Motor neuron (in vitro differentiated cells): ENCODE measurements at regions not wholly inside any gene's neighbourhood (a gene's known extent, or its start where the extent isn't known, plus 50 kb on each side); places are given as distances from the start of the nearest gene placed in this dataset.
A peak's percentile ranks its signal among the peaks of the same experiment; 100 is the strongest.

ENCODE experiments used
- ATAC-seq, 8 experiments: fragments of 200-7000 bp; cut with Tn5 transposase; replicated peaks in 6 of 8; 2 replicates each; pipeline ENCODE4 v1.8.0; 2021; ENCODE audit warnings: mild to moderate bottlenecking in 8 of 8, moderate library complexity in 8 of 8
- H3K27ac ChIP-seq, 2 donors: fragments of 250-450 bp; sonication (Bioruptor Pico); 2 replicates each; pipeline ENCODE4 v1.9.0; 2021; ENCODE audit warnings: antibody characterized with exemption in 2 of 2, mild to moderate bottlenecking in 2 of 2, moderate library complexity in 1 of 2
- H3K4me1 ChIP-seq, 2 donors: fragments of 250-450 bp; sonication (Bioruptor Pico); replicated peaks in 1 of 2; 2 replicates each; pipeline ENCODE4 v1.6.1; 2021; ENCODE audit warnings: antibody characterized with exemption in 2 of 2, mild to moderate bottlenecking in 2 of 2, moderate library complexity in 1 of 2
- H3K4me3 ChIP-seq, 5 donors: fragments of 250-450 bp; sonication (Bioruptor Pico); 2 replicates each; pipeline ENCODE4 v1.9.0; 2021; ENCODE audit warnings: antibody characterized with exemption in 5 of 5, mild to moderate bottlenecking in 5 of 5, moderate library complexity in 4 of 5
- WGBS, 10 experiments: fragments of 450-650 bp; shearing (Covaris generic); methylation state at CpG; one replicate each; pipeline ENCODE4 v1.0.0; 2022; 5-methylcytosine and 5-hydroxymethylcytosine counted together
- in situ Hi-C, 9 experiments: fragments of 400-800 bp; cut with MboI; loops; one replicate each; pipeline ENCODE4 v1.15.0; 2021; ENCODE audit warnings: low sequenced_read_pairs in 9 of 9, low pct_unique_long_range_greater_than_20kb in 2 of 9; ENCODE audit not compliant: unreplicated experiment in 9 of 9

GRCh38 chr5:167579693-167580055 is 711.8 kb upstream of the WWC1 start:
- Histone ChIP-seq H3K4me3 (no peak overlapping the region), H3K4me1 (peaks cover 25 to 41% of the 10 kb centered on the region in 2 donors), H3K27ac (no peak overlapping the region)
- 0 to 98% (median 72%) methylated on average over 1 to 5 of the region's 5 CpGs; no CpG with 5 or more reads in 2 of the 10 experiments for WGBS, 10 experiments
- in situ Hi-C loops, result loop anchor here in 3 of 9 experiments (25.0 kb wide), 2 partner anchors 458 to 633 kb away; no protein-coding TSS in a partner anchor
- peak in 4 of 8 experiments; percentile 35 to 62 (median 50) for ATAC-seq

- Histone ChIP-seq H3K4me1 (peaks cover 25 to 41% of the 10 kb centered on the region in 2 donors), H3K4me3 (no peak overlapping the region), H3K27ac (no peak overlapping the region)
- in situ Hi-C loops, result loop anchor here in 3 of 9 experiments (25.0 kb wide), 2 partner anchors 457 to 632 kb away; no protein-coding TSS in a partner anchor
- WGBS, 10 experiments, result 33 to 100% (median 93%) methylated on average over 1 to 13 of the region's 13 CpGs
- no peak for ATAC-seq
Measured at GRCh38 chr5:167580608-167581007, 710.8 kb upstream of the WWC1 start.

DNA sequence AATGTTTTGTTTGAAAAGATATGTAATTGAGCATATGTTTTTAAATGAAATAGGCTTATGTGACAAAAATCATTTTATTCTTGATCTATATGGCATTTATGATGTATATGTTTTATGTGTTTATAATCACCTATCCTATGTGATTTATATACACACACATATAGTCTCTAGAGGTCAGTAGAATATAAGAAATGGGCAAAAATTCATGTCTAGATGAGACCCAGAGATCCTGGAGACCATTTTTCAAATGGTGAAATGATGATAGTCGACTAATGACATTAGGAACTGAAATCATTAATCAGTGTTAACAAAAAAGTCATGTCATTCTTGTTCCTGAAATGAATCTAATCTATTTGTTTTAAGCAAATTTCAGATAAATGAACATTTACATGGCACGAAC is 709.2 kb upstream of the WWC1 start:
- WGBS, 10 experiments, result 4 to 88% (median 69%) methylated on average over 1 to 2 of the region's 2 CpGs
- ATAC-seq, result peak in 7 of 8 experiments; percentile 22 to 63 (median 37)
- in situ Hi-C loops, result loop anchor here in 3 of 9 experiments (25.0 kb wide), 2 partner anchors 455 to 630 kb away; no protein-coding TSS in a partner anchor
- H3K4me3 ChIP-seq, result no peak overlapping the region
- H3K27ac ChIP-seq, result no peak overlapping the region
- H3K4me1 ChIP-seq, result peaks cover 23 to 44% of the 10 kb centered on the region in 2 donors

DNA sequence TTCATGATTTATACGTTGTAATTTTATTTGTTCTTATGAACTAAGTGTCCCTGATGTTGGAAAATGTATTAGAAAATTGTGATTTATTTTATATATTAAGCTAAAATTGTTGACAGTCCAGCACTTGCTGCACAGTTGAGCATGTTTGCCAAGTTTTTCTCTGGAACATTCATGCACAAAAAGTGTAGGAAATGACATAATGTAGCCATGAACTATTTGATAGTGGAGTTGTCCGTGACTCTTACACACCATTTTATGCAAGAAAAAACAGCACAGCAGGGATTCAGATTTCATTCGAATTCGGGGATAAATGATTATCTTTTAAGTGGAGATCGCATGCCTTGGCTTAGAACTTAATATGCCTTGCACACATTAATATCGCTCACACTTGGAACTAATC is 708.6 kb upstream of the WWC1 start:
- in situ Hi-C loops, result loop anchor here in 3 of 9 experiments (25.0 kb wide), 2 partner anchors 454 to 629 kb away; no protein-coding TSS in a partner anchor
- no peak for ATAC-seq
- Histone ChIP-seq H3K27ac (no peak overlapping the region), H3K4me1 (peaks cover 22 to 44% of the 10 kb centered on the region in 2 donors), H3K4me3 (no peak overlapping the region)
- WGBS, 10 experiments, result 3 to 94% (median 75%) methylated on average over 2 to 6 of the region's 6 CpGs; no CpG with 5 or more reads in 1 of the 10 experiments

GRCh38 chr5:167585184-167585583 is 706.3 kb upstream of the WWC1 start:
- H3K4me3 ChIP-seq, result no peak overlapping the region
- H3K4me1 ChIP-seq, result peaks cover 14 to 28% of the 10 kb centered on the region in 2 donors
- no peak overlapping the region for H3K27ac ChIP-seq
- no peak for ATAC-seq
- WGBS, 10 experiments, result 55 to 100% (median 93%) methylated on average over 1 to 2 of the region's 2 CpGs; no CpG with 5 or more reads in 2 of the 10 experiments
- in situ Hi-C loops, result loop anchor here in 3 of 9 experiments (25.0 kb wide), 2 partner anchors 452 to 627 kb away; no protein-coding TSS in a partner anchor

DNA sequence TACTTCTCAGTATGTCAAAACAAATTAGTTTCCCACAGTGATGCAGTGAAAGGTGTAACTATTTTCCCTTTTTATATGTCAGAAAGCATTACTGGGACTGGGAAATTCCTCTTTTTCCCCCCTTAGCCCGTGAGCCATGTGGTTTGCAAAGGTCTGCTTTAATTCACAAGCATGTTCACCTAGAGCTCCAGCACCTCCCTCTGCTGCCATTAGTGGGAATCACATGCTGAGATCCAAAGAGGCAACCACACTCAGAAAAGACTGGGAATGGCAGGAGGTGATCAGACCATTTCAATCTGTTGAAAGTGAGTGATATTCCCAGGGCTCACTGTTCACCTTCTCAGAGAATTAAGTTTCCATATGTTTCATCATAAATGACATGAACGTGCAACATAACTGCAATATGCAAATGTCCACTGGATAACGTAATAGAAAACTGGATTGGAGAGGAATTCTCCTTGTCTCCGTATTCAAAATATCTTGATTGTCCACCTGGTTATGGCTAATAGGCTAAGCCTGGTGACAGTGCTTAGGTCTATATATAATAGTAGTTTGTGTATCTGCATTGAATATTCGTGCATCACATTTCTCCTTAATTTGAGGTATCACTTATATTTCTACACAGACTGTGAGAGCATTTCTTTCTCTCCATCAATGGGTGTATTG is 703.5 kb upstream of the WWC1 start:
- H3K4me1 ChIP-seq, result peaks cover 10 to 18% of the 10 kb centered on the region in 2 donors
- WGBS, 10 experiments, result 0 to 88% (median 57%) methylated on average over 1 to 5 of the region's 5 CpGs; no CpG with 5 or more reads in 2 of the 10 experiments
- peak; percentile 28 to 97 (median 94) for ATAC-seq
- H3K4me3 ChIP-seq, result no peak overlapping the region
- in situ Hi-C loops, result loop anchor here in 3 of 9 experiments (25.0 kb wide), 2 partner anchors 449 to 624 kb away; no protein-coding TSS in a partner anchor
- H3K27ac ChIP-seq, result no peak overlapping the region

GRCh38 chr5:167592114-167592513 is 699.3 kb upstream of the WWC1 start:
- no peak overlapping the region for H3K27ac ChIP-seq
- no peak for ATAC-seq
- H3K4me3 ChIP-seq, result no peak overlapping the region
- peaks cover 10 to 11% of the 10 kb centered on the region in 2 donors for H3K4me1 ChIP-seq
- in situ Hi-C loops, result loop anchor here in 3 of 9 experiments (25.0 kb wide), 2 partner anchors 445 to 620 kb away; no protein-coding TSS in a partner anchor
- 56 to 97% (median 89%) methylated on average over 1 to 4 of the region's 4 CpGs; no CpG with 5 or more reads in 3 of the 10 experiments for WGBS, 10 experiments

- no peaks in the 10 kb centered on the region for H3K4me1 ChIP-seq
- no peak overlapping the region for H3K27ac ChIP-seq
- 82 to 100% (median 93%) methylated on average over 2 to 5 of the region's 5 CpGs; no CpG with 5 or more reads in 1 of the 10 experiments for WGBS, 10 experiments
- H3K4me3 ChIP-seq, result no peak overlapping the region
- ATAC-seq, result no peak
- in situ Hi-C loops, result loop anchor here in 3 of 9 experiments (25.0 kb wide), 2 partner anchors 444 to 619 kb away; no protein-coding TSS in a partner anchor
Measured at GRCh38 chr5:167593329-167594060, 698.0 kb upstream of the WWC1 start.

GRCh38 chr5:167594061-167594435 is 697.4 kb upstream of the WWC1 start:
- Histone ChIP-seq H3K4me3 (no peak overlapping the region), H3K4me1 (no peaks in the 10 kb centered on the region), H3K27ac (no peak overlapping the region)
- no peak for ATAC-seq
- in situ Hi-C loops, result loop anchor here in 3 of 9 experiments (25.0 kb wide), 2 partner anchors 443 to 618 kb away; no protein-coding TSS in a partner anchor

GRCh38 chr5:167594750-167595149 is 696.7 kb upstream of the WWC1 start:
- in situ Hi-C loops, result loop anchor here in 3 of 9 experiments (25.0 kb wide), 2 partner anchors 443 to 618 kb away; no protein-coding TSS in a partner anchor
- WGBS, 10 experiments, result 0 to 100% (median 95%) methylated on average over 1 to 3 of the region's 3 CpGs; no CpG with 5 or more reads in 2 of the 10 experiments
- ATAC-seq, result no peak

GRCh38 chr5:167595196-167595595 is 696.2 kb upstream of the WWC1 start:
- 44 to 100% (median 90%) methylated on average over 1 to 3 of the region's 3 CpGs; no CpG with 5 or more reads in 1 of the 10 experiments for WGBS, 10 experiments
- H3K27ac ChIP-seq, result no peak overlapping the region
- ATAC-seq, result no peak
- H3K4me1 ChIP-seq, result no peaks in the 10 kb centered on the region
- H3K4me3 ChIP-seq, result no peak overlapping the region
- in situ Hi-C loops, result loop anchor here in 3 of 9 experiments (25.0 kb wide), 2 partner anchors 442 to 617 kb away; no protein-coding TSS in a partner anchor

More at GRCh38 chr5:167594750-167595149, 696.7 kb upstream of the WWC1 start:
- H3K27ac ChIP-seq, result no peak overlapping the region
- H3K4me3 ChIP-seq, result no peak overlapping the region
- no peaks in the 10 kb centered on the region for H3K4me1 ChIP-seq

- ATAC-seq, result no peak
- WGBS, 10 experiments, result 78 to 100% (median 92%) methylated on average over 1 of the region's 1 CpG; no CpG with 5 or more reads in 6 of the 10 experiments
- Histone ChIP-seq H3K27ac (no peak overlapping the region), H3K4me1 (peaks cover 0 to 11% of the 10 kb centered on the region in 2 donors), H3K4me3 (no peak overlapping the region)
- in situ Hi-C loops, result loop anchor here in 3 of 9 experiments (25.0 kb wide), 2 partner anchors 439 to 614 kb away; no protein-coding TSS in a partner anchor
Measured at GRCh38 chr5:167598166-167598565, 693.3 kb upstream of the WWC1 start.
